Activated naive CD4-positive, alpha-beta T cell treated with anti-CD3 and anti-CD28 coated beads, Interleukin-2, amount 50 U/mL, for 16 hours (primary cell): ENCODE measurements at regions not wholly inside any gene's neighbourhood (a gene's known extent, or its start where the extent isn't known, plus 50 kb on each side); places are given as distances from the start of the nearest gene placed in this dataset.

Source experiments
- DNase-seq: peaks from one replicate; pipeline ENCODE4 v3.0.0-alpha.2; 2020

DNA sequence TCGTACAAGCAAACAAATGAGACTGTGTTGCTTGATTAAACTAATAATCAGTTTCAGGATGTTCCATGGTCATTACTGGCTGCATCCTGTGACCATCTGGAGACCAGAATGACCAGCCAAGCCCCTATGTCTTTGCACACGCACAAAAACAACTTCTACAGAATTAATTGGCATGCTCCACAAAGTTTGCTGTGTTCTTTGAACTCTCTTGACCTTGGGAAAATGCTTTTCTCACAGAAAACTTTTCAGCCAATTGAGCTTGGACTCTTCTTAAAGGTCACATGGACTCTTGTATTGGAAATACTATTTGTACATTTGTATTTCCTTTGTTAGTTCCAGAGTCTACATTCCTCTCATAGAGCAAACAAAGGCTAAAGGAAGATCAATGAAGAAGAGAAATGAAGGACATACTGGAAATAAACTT lies 147.8 kb downstream of the ARRDC3 start:
- no peak for DNase-seq

DNA sequence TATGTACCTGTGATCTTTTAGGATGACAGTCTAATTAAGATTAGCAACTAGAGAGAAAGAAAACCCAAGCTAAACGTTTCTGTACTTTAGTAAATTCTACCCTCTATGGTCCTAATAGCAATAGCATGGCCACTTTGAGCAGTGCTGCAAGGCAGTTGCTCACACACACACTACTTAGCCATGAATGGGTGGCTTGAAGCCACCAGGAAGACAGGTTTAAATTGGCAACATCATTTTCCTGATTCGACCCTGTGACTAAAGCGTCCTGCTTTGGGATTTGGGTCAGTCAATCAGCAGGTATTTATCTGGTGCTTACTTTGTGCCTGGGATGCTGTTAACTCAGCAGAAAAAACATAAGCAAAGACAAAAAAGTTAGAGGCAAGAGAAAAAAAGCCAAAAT lies 150.6 kb downstream of the ARRDC3 start:
- DNase-seq, result no peak

DNA sequence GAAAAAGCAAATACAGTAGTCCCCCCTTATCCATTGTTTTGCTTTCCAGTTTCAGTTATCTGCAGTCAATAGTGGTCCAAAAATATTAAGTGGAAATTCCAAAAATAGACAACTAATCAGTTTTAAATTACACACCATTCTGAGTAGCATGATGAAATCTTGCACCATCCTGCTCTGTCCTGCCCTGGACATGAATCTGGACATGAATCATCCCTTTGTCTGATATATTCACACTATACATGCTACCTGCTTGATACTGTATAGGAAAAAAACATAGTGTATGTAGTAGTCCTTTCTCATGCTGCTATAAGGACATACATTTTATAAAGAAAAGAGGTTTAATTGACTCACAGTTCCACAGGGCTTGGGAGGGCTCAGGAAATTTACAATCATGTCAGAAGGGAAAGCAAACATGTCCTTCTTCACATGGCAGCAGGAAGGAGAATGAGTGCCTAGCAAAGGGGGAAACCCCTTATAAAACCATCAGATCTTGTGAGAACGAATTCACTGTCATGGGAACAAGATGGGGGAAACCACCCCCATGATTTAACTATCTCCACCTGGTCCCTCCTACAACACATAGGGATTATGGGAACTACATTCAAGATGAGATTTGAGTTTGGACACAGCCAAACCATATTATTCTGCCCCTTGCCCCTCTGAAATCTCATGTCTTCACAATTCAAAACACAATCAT lies 153.9 kb downstream of the ARRDC3 start:
- no peak for DNase-seq

DNA sequence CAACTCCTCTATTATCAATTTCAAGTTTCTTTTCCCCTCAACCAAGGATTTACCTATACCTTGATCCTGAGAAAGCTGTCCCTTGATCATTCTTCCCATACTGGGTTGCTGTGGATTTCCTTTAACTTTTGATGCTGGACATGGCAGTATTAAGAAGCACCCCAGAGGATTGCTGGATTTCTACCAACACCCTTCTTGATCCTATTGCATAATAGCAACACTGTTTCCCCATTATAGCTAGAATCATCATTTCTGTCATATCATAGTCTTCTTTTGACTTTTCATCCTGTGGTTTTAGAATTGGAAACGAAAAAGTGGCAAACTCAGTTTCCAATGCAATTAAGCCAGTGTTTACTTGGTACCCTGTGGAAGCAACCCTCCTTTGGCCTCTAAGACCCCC lies 154.9 kb downstream of the ARRDC3 start:
- DNase-seq, result no peak

DNA sequence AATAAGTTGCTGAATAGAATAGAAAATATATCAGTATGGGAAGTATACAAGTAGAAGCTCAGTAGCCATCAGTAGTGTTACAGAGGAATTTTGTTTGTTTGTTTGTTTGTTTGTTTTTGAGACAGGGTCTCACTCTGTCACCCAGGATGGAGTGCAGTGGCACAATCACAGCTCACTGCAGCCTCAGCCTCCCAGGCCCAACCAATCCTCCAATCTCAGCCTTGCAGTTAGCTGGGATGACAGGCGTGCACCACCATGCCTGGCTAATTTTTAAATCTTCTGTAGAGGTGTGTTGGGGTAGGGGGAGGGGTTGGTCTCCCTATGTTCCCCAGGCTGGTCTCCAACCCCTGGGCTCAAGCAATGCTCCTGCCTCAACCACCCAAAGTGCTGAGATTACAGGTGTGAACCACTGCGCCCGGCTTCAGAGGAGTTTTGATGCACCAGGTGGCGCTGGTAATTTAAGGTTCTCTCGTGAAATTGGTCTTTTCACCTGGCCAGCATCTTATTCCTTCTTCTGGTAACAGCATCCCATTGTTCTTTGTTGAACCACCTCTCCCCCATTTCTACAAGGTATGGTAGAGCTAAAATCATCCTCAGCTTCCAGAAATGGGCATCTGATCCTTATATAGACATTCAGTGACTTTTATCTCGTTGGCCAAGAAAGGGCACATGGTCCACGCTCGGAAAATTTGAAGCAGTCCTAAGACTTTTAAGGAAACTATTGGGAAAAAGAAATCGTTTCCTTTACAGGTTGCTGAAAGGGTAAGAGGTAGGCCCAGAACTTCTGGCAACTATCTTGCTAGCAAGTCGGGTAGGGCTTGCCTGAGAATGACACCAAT lies 157.1 kb downstream of the ARRDC3 start:
- peak; percentile 64 for DNase-seq

DNA sequence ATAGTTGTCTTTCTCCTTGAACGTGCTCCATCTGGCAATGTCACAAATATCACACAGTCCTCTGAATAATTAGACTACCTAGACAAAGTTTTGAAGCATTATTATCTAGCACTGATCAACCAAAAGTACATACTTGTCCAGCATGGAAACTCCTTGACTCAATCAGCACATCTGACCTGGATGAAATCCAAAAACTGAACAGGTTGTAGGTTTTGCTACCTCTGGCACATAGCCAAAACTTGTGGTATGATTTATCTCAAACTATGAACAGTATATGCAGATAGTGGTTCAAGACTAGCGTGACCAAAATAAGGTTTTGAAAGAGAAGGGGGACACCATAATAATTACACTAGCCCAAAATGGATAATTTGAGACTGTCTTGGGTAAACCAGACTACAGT lies 158.1 kb downstream of the ARRDC3 start:
- no peak for DNase-seq

DNA sequence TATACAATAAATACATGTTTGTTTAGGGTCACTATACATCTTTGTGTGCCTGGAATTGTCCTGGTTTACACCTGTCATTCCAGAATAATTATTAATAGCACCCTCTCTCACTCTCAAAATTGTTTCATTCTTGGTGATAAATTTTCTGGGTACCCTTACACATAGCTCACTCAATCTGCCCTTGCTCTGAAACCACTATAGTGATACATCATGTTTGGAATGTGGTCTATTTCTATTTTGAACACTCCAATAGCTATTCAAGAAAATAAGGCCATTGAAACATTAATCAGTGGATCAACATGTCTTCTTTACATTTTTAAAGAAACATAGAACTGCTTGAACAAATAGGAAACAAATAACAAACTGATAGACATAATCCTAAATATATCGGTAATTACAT lies 158.7 kb downstream of the ARRDC3 start:
- no peak for DNase-seq

DNA sequence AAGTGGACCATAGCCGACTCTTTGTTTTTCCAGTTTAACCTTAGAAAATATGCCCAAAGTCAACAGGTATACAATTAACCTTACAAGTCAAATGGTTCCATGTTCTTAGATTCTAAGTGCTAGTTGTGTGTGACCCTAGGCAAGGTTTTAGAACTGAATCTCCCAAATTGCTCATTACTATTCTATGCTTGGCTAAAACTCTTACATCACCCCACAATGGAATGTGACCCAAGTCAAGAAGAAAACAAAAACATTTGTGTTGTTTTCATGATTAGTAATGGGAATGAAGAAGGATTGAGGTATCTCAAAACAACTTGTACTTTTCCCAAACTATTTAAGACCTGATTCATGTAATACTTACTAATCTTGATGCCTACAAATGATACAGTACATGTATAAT lies 159.2 kb downstream of the ARRDC3 start:
- DNase-seq, result no peak

DNA sequence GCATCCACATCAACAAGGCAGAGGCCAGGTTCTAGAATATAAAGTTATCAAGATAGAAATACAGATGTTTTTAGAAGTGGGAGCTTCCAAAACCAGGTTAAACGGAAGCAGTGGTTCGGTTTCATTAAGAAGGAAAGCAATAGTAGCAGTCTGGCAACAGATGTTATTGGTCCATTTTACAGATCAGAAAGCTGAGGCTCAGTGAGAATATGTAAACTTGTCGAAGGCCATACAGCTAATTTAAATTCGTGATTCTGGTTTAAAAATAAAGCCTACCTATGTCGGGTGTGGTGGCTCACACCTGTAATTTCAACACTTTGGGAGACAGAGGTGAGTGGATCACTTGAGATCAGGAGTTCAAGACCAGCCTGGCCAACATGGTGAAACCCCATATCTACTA lies 160.6 kb downstream of the ARRDC3 start:
- DNase-seq, result no peak

DNA sequence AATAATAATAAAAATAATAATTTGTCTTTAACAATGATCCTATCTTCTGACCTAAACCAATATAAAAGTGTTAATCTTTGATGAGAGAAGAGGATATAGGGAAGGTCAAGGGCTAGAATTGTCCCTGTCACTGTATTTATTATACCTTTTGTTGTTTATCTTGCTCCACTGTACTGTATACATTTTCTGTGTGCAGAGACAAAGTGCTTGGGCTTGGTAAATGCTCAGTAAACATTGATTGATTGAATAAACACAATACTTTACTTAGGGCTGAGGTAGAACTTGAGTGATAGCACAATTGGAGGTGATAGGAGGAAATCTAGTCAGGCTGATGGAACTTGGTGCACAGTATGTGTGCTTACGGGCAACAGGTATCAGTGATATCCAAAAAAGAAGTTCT lies 161.2 kb downstream of the ARRDC3 start:
- no peak for DNase-seq

DNA sequence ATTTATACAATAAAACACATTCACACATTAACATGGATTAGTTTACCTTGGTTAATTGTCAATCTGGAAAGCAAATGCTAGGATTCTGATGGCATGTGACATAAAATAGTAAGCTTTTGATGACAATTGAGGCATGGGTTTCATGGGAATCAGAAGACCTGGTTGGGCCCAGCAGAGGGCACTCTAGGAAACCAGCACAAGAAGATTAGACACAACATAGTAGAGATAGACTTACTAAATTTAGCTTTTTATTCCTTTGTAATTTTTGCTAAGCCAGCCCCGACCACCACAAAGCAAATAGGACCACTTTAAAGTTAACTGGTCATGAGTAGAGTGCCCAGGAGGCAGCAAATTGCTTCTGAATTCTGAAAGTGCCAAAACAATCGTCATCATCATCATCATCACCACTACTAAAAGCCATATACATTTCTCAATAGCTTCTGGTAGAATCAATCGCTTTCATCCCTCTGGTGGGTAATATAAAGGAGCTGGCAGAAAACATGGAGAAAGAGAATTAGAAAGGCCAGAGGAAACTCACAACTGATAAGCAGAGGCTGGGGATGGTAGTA lies 163.2 kb downstream of the ARRDC3 start:
- peak; percentile 37 for DNase-seq

DNA sequence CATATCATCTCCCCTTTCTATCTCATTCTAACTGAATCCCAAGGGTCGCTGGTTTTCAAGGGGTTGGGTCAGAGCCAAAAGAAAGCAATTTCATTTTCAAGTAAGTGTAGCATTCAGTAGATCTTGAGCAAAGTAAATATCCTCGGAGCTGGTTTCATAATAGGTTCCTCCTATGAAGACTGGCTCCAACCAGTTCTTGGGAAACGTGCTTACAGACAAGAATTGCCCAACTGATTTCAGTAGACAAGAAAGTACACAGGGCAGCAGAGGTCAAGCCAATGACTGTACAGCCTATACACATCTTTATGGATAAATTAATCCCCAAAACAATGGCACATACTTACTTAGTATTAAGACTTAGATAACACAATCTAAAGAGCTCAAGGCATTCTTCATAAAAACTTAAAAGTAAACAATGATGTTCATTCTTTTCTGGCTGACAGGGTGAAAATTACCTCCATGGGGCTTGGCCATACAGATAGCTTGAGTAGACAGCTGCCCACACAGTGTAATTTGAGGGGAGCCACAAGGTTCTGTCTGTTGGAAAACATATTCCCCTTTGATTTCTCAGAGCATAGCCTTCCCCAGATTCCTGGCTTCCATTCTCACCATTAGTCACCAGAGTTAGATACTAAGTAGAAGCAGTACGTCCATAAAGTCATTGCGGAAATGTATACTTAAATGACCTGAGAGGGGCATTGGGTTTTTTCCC lies 163.9 kb downstream of the ARRDC3 start:
- no peak for DNase-seq

DNA sequence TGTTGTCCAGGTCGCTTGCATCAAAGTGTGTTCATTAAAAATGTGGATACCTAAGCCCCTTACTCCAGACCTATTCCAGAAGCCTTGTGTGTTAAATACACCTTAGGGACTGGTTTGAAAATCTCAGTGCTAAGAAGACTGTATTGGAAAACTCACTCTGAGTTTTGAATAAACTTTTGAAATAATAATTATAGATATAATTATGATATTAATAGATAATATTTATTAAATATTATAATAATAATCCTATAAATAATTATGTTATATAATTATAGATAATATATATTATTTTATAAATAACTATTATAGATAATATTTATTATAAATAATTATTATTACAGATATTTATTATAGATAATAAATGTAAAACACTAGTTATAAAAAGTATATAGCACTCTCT lies 165.3 kb downstream of the ARRDC3 start:
- DNase-seq, result no peak

DNA sequence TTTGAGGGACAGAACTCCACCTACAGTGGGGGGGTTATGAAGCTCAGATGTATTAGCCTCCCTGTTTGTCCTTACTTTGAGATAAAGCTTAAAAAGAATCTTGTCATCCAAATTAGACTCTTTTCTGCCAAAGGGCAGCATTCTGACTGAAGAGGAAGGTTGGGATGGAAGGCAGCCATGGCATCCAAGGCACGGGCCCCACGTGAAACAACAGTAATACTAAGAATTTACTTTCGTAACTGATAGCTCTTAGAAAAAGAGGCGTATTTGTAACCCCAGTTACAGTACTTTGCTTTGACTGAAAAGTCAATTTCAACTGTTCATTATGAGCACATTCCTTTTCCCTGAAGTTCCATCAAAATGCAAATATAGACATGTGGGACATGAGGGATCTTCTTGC lies 168.5 kb downstream of the ARRDC3 start:
- DNase-seq, result no peak
